NCI-H1092 (cell line): ENCODE measurements at regions not wholly inside any gene's neighbourhood (a gene's known extent, or its start where the extent isn't known, plus 50 kb on each side); places are given as distances from the start of the nearest gene placed in this dataset.

Experiments
- DNase-seq: peaks from one replicate; lab custom pipeline; 2025; lab: John Stamatoyannopoulos, UW

DNA sequence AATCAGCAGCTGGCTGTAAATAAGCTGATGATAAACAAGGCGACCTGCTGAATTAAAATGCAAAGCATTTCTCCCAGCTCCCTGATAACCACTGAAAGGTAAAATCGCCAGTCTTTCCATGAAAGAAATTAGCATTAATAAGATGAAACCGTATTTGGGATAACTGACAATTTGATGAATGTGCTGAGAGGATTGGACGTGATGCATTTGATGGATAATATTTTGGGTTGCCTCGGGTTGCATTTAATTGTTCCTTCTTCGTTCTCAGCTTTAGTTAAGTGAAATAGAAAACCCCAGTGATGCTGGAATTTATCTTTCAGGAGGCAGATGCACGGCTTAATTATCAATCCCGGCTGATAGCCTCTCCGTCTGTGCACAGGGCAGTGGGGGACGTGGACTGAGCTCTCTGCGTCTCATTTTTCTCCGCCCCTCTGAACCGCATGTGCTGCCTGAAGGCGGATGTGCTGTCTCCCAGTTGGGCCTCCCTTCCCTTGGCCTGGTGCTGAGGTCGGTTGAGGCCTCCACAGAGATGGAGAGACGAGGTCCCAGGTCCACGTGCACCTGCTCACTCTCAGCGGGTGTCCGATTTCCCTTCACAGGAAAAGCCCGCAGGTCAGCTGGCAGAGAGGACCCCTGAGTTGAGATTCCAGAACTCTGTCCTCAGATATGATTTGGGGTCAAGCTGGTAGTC lies 846.2 kb downstream of the BRD1 start:
- DNase-seq = no peak

DNA sequence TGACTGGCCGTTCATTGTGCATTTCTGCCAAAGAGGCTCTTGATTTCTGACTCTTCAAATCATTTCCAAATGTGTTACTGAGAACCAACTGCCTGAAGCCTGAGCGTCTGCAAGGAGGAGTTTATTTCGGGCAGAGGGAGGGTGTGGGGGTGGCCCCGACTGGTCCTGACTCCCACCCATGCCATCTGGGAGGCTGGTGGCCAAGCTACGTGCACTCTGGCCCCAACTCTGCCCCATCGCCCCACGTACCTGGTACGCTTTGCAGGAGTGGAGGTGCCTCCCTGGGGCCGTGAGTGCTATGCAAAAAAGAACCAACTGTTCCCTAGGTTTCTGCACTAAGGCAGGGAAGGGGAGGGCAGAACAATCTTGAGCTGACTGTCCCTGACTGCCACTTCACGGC lies 846.8 kb downstream of the BRD1 start:
- no peak for DNase-seq

DNA sequence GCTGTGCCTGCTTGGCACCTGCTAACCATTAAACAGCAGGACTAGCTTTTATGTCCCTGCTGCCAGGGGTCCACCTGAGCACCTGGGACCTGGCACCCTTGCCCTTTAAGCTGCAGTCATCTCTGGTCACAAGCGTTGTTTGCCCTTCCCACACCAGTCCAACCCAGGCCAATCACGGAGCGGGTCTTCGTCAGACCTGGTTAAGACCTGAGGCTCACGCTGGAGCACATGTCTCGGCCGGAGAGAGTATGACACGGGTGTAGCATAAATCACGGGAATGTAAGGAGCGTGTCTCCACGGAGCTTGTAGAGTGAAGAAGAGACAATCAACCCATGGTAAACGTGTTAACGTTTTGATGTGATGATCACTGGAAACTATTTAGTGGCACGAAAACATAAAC lies 847.3 kb downstream of the BRD1 start:
- DNase-seq = no peak

DNA sequence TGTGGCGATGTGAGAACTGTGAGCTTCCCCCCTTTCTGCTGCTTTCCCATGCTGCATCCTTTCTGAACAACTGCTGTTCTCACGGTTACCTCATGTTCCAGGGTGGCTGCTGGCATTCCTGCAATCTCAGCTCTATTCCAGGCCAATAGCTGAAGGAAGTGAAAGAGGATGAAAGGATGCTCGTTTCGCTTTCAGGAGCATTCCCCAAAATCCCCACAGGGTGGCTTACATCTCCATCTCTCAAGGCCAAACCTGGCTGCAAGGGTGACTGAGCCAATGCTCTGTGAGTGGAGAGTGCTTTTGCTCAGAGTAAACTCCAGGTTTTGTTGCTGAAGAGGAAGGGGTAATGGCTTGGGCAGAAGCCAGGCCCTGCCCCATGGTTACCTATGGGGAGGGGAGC lies 848.2 kb downstream of the BRD1 start:
- peak; percentile 18 for DNase-seq

DNA sequence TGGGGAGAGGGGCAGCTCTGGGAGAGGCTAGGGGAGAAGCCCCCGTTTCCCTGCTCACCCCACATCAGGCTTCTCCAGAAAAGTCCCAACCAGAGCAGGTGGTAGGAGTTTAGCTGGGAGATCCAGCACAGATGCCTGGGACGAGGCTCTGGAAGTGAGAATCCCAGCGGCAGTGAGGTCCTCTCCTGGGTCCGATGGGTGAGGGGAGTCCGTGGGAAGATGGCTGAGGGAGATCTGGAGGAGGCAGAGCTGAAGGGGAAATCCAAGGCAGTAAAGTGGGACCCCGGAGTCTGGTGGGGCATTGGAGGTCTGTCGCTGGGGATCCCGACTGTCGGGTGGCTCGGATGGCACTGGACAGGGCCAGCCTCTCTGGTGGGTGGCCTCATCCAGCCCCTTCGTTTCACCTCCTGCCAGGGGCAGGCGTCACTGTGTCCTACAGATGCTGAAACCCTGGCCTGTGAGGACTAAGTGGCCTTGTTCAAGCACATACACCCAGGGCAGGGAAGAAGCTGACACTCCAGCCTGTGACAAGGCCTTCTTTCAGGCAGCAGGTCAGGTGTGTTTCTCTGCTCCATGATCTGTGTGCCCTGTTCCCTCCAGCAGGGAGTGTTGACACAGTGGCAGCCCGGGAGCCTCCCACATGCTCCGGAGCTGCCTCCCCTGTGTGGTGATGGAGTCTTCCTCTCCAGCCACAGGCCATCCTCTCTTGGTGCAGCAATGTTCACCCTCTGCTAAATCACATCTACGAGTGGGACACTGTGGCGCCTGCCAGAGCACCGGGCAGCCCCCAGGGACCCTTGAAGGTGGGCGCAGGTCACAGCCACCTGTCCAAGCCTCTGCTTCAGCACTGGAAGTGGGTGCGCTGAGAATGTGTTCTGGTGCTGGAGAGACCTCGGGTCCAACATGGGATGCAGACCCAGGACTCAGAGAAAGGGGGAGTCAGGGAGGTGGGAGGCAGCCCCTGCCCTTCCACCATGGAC lies 850.8 kb downstream of the BRD1 start:
- DNase-seq = no peak

DNA sequence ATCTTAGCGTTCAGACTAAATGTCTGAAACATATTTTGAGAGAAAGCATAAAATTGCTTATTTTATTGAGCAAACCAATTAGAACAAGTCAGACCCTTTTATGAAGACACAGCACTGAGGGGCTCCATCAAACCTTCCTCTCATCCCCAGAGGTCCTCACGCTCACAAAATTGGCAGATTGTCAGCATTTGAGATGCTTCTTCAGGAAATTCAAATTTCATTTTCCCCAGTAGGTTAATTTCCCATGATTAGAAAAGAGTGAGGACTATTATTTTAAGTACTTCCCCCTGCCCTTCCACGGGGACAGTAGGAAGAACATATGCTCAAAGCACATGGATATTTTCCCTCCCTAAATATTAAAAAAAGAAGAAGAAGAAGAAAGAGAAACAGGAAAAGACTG lies 851.8 kb downstream of the BRD1 start:
- no peak for DNase-seq

DNA sequence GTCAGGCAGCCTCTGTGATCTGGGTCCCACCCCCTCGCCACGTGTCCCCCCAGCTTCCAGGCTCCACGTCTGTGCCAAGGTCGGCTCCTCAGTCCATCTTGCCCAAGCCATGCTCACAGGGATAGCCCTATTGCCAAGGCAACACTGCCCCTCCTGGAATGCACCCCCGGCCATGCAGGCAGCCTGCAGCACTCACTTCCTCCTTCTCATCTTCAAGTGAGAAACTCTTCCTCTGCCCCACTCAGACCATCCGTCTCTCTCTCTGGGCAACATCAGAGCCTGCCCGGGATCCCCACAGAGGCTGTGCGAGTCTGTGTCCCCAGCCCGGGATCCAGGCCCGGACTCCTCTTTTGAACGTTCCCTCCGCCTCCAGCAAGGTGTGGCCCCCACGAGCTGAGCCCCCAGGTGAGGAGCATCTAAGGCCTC lies 852.3 kb downstream of the BRD1 start:
- no peak for DNase-seq

DNA sequence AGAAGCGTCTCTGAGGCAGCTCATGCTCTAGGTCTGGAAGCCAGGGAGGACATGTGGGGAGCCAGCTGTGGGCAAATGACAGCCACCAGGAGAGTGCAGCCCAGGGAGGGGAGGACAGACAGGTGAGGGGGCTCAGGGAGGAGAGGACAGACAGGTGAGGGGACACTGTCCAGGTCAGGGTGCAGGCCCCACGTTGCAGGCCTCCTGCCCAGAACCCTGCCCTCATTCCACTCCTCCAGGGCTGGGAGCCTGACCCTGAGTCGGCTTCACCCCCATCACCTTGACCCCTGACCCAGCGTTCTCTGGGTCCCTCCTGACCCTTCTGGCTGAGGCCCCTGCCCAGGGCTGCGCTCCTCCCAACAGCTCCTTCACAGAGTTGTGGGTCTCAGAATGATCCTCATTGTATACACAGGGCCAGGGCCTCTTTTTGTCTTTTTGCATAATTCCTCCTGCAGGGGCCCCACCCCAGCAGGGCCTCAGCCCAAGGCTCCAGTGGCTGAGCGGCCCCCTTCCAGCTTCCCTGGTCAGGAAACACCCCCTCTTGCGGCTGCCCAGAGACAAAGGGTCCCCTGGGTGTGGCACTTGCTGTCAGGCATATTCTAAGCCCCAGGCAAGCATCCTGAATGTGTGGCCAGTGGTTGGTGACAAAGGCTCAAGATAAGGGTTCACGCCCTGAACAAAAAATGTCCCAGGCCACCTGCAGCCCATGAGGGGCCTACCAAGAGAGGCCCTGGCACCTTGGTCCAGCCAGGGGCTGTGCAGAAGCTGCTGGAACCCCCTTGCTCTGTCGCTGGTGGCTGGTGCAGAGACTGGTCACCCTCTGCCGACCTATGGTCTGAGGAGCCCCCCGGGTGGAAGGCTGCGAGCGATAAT lies 853.0 kb downstream of the BRD1 start:
- no peak for DNase-seq

DNA sequence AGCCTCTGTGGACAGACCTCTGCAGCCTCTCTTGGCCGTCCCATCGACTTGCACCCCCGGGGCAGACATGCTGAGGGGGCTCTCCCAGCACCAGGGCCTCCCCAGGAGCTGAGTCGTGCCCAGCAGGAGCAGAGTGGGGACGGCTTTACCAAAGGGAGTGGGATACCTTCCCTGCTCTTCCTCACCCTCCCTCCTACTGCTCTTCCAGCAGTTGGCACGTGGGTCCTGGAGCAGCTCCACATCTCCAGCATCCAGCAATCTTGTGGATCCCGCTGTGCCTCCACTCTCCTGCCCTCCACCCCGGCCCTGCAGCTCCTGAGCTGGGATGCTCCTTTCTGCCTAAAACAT lies 854.0 kb downstream of the BRD1 start:
- no peak for DNase-seq

DNA sequence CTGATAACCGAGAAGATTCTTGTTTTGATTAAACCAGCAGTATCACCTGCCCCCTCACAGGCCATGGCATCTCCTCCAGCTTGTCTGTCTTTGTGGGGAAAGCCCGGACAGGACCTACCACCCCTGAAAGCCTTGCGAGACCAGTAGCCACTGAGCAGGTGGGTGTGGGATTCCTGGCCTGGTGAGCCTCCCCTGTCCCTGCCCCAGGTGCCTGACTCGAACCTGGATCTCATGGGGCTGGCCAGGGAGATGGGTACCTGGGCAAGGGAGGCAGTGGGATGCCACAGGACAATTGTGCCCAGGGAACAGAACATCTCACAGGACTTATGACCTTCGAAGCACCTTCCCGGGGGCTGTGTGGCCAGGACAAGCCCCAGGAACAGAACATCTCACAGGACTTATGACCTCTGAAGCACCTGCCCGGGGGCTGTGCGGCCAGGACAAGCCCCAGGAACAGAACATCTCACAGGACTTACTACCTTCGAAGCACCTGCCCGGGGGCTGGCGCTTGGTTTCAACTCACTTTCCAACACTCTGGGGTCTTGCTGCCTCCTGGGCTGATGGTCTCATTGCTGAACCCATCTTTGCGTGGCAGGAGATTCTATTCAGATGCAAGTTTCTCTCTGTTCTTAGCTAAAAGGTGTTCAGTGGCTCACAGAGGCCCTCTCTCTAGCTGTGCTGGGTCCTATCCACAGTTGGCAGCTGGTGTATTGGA lies 854.5 kb downstream of the BRD1 start:
- DNase-seq = no peak

DNA sequence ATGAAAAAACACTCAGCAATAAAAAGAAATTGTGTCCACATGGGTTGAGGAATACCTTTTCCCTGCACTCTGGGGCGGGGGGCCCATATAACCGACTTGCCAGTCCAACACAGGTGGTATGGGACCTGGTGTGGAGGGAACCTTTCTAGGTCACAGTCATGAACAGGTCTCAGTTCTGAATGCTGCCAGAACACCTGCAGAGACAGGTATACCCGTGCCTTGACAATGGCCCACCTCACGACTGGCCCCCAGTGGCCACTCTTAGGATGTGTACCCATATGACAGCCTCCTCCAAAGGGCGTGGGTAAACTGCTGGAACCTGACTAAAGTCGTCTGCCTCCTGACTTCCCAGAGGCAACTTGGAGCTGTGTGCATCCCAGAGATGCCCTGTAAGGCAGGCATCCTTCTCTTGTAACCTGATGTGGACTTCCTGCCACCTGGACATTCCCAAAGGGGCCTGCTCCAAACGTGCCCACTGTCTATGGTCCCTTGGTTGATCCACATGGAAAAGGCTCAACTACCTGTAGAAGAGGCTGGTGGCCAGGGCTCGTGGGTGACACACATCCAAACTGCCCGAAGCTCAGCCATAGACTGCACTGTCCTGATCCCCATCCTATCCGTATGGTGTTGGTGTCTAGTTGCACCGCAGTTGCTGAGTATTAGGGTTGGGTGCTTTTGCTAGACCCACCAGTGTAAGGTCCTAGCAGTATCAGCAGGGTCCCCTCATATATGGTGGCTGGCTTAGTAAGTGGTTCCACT lies 859.3 kb downstream of the BRD1 start:
- no peak for DNase-seq

DNA sequence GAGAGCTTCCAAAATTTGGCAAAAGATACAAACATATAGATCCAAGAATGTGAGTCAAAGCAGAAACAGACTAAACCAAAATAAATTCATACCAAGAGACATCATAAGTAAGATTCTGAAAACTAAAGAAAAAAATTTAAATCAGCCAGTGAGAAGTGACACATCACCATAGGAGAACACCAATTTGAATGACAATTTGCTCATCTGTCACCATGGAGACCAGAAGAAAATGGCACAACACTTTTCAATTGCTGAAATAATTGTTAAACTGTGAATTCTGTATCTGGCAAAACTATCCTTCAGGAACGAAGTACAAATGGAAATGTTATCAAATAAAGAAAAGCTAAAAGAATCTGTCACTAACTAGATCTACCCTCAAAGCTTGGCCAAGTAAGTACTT lies 864.3 kb downstream of the BRD1 start:
- no peak for DNase-seq

DNA sequence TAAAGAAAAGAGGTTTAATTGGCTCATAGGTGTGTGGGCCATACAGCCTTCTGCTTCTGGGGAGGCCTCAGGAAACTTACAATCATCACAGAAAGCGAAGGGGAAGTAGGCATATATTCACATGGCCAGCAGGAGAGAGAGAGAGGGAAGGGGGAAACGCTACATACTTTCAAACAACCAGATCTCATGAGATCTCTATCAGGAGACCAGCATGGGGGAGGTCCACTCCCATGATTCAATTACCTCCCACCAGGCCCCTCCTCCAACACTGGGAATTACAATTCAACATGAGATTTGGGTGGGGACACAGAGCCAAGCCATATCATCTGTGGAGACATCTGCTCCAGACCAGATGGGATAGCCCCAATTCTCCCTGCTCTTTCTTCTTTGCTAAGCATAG lies 866.0 kb downstream of the BRD1 start:
- DNase-seq = no peak

DNA sequence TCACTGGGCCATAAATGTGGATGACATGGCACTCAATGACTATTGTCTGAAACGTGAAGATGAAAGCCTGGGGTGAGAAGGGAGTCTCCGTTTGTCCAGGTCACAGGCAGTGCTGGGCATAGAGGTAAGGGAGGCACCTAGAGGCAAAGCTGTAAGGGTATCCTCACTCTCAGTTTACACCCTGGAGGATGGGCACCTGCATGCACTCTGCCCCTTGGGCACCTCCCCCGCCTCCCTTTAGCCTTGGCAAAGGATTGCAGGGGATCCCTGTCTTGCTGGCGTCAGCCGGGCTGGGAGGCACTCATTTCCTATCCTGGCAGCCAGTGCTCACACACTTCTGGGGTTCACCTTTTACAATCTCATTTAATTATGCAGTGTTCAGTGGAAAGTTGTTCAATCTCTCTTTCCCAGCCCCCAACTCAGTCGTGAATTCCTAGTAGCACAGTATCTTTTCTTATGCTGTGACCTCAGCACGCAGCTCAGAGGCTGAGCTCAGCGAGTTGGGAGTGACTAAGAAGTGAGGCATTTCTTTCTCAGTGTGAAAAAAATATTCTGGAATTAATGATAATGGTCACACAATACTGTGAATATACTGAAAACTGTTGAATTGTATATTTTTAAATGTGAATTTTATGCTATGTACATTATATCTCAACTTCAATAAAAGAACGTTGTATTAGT lies 866.6 kb downstream of the BRD1 start:
- no peak for DNase-seq

DNA sequence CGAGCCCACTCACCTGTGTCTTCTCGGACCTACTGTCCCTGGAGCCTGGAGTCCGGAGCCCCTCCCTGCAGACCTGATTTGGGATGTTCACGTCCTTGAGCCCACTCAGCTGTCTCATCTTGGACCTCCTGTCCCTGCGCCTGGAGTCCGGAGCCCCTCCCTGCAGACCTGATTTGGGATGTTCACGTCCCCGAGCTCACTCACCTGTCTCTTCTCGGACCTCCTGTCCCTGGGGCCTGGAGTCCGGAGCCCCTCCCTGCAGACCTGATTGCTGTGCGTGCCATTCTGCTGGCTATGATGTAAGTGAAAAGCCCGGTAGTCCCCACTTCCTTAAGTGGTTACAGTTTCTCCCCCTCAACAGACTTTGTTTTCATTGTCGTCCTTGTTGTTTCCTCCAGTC lies 867.1 kb downstream of the BRD1 start:
- no peak for DNase-seq

DNA sequence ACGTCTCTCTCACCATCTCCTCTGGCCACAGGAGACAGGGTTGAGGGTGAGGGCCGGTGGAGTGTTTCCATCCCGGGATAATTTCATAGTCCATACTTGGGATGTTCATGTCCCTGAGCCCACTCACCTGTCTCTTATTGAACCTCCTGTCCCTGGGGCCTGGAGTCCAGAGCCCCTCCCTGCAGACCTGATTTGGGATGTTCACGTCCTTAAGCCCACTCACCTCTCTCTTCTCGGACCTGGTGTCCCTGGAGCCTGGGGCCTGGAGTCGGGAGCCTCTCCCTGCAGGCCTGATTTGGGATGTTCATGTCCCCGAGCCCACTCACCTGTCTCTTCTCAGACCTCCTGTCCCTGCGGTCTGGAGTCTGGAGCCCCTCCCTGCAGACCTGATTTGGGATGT lies 868.2 kb downstream of the BRD1 start:
- no peak for DNase-seq

DNA sequence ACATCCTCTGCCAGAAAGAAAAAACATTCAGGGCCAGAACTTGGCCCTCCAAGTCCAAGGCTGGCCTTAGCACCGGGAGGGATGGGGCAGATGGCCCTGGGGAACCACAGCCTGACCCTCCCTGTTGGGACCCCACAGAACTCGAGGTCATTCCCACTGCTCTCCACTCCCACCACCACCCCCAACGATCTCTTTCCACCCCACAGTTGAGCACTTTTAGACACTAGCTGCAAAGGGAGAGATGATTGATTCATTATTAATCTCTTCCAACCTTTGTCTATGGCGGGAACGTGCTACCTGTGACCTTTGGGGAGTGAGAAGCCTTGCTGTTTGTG lies 869.7 kb downstream of the BRD1 start:
- no peak for DNase-seq

DNA sequence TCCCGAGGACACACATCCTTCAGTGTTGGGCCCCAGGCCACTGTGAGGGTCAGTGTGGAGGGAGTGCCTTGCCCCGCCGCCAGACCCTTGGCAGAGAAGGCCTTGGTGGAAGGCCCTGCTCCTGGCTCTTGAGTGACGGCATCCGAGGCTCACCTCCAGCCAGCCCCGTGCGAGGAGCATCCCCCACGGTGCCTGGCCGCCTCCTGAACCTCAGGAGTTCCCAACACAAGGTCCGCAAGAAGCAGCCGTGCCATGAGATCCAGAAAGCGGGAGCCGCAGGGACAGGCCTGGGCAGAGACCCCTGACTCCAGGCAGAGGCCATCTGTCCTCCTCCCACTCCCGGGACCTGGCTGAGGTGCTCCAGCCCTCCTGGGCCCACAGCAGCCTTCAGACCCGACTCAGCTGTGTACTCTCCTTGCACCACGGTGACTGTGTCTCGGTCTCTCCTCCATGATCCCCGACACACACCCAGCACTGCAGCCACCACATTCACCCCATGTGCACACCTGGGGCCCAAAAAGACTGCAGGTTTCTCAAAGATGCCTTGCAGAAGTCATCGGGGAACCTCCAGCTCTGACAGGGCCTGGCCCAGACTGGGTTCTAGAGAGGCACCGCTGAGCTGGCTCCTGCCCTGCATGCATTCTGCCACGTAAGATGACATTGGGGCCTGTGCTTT lies 870.2 kb downstream of the BRD1 start:
- no peak for DNase-seq

DNA sequence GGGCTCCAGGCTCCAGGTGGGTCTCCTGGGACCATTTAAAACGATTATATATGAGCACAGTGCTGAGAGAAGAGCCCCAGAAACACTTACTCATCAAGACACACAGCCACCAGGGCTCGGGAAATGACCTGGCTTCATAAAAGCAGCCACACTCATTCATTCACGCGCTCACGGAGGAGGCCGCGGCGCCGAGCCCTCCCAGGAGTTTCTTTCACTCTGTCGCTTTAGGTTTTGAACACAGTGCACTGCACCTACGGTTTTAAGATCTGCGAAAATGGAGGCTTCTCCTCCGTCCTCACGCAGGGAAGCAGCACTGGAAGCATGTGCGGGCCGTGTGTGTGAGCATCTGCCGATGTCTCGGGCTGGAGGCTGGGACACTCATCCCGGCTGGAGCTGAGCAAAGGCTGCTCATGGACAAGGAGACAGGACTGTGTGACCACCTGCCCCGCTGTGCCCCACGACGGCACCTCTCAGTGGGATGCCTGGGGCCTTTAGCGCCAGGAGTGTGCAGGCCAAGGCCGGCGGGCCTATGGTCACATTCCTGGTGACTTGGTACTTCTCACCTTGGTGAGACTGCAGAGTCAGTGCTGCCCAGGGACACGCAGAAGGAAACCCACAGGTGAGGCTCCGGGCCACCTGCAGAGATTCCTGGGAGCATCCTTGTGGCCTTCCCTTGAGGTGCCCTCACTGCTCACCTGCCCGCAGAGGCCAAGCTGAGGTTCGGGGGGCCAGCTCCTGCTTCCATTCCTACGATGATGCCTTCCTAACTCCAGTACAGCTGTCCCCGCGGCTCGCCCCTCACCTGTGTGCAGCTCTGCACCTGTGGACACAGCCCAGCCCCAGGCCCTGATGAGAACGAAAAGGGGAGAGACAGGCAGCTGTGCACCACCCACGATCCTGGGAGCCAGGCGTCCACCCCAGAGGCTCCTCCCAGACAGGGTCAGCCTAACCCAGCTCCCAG lies 872.0 kb downstream of the BRD1 start:
- DNase-seq = no peak
